ENCODE measurements at regions not wholly inside any gene's neighbourhood (a gene's known extent, or its start where the extent isn't known, plus 50 kb on each side); places are given as distances from the start of the nearest gene placed in this dataset.

DNA sequence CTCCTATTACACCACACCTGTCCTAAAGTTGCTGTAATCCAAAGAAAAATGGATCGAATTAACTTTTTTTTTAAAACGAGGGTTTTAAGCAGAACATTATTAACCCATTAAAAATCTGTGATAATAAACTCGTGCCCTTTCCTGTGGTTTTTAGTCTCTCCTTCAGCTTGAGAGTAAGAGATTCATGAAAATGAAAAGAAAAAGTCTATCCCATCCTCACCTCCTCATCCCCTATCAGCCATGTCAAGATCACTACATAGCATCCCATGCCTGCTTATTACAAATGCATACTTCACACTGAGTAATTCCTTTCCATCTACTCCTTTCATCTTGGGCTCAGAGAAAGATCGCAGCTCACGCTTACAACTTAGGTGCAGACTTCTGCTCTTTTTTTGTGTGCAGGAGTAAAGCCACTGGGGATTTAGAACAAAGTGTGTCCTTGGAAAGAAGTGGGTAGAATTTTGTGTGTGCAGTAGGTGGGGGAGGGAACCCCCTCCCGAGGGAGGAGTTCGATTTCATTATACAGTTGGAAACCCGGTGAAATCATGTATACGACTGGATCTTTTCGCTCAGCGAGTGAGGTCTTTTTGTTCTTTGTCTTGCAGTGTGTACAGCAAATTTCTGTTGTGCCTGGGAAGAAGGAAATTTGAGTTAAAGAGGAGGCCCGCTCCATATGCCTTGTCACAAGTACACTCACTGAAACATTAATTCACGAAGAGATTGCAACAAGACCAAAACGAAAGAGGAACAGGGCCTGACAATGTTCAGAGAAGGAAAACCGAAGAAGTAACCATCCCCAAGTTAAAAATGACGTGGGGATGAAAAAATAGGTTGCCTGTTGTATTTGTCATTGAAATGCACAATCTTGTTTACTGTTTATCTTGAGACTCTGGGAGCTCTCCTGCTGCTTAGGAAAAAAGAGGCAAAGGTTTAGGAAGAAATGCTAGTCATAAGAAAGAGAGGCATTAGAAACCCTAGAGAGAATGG, 146.5 kb upstream of the ZNF217 start:
- no peaks in the 10 kb centered on the region for H3K9me3 ChIP-seq
- no peak for TF ChIP-seq POLR2A (IDR thresholded peaks at IDR 0.05)
- peak in 1 of 2 donors; percentile 44 for TF ChIP-seq EP300 (IDR thresholded peaks at IDR 0.05)
- H3K27me3 ChIP-seq = no peaks in the 10 kb centered on the region
- 61 to 64% methylated on average over 16 of the region's 16 CpGs for WGBS, 2 donors
- peaks cover 0 to 54% (median 25%) of the 10 kb centered on the region in 4 donors for H3K4me1 ChIP-seq
- H3K4me3 ChIP-seq = peak overlapping the region in 1 of 4 donors; percentile 8
- H3K36me3 ChIP-seq = no peaks in the 10 kb centered on the region
- H3K27ac ChIP-seq = peak overlapping the region in 3 of 4 donors; percentile 67 to 84 (median 70)
- no peak for DNase-seq (ENCODE audit: low spot score in 2 of 2)

DNA sequence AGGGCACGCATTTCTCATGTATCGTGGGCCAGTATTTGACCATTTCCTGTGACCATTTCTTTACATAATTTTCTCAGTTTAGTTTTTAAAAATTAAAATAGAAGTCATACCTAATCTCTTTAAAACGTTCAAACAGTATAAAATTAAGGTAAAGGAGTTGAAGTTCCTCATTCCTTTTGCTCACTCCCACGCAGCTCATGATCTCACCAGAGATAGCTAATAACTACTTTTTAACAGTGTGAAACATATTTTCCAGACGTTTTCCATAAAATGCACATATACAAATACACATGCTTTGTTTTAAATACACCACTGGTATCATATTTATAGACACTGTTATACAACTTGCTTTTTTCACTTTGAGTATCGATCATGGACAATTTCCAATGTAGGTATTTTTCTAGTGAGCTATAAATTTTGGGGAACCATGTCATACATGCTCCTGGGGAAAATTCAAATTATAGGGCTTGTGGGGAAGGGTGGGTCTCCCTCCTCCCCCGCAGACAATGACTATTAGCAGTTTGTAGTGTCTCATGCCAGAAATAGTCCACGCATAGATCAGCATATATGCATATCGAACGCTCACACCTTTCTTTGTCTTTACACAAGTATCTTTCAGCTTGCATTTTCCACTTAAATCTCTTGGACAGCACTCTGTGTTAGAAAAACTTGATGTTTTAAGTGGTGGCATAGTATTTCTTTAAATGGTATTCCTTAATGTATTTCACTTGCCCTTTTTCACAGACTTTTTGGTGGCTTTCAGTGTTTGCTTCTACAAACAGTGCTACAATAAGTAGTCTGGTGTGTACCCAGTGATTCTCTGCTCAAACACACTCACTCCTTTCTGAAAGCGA, 145.5 kb upstream of the ZNF217 start:
- H3K27ac ChIP-seq = peak overlapping the region in 3 of 4 donors; percentile 70 to 84 (median 76)
- H3K36me3 ChIP-seq = no peaks in the 10 kb centered on the region
- WGBS, 2 donors = 70 to 75% methylated on average over 11 of the region's 11 CpGs
- no peaks in the 10 kb centered on the region for H3K9me3 ChIP-seq
- H3K27me3 ChIP-seq = no peaks in the 10 kb centered on the region
- no peak for DNase-seq (ENCODE audit: low spot score in 2 of 2)
- H3K4me3 ChIP-seq = peak overlapping the region in 1 of 4 donors; percentile 1
- peaks cover 0 to 54% (median 25%) of the 10 kb centered on the region in 4 donors for H3K4me1 ChIP-seq
- TF ChIP-seq POLR2A (IDR thresholded peaks at IDR 0.05) = no peak
- TF ChIP-seq, protein P1, sequence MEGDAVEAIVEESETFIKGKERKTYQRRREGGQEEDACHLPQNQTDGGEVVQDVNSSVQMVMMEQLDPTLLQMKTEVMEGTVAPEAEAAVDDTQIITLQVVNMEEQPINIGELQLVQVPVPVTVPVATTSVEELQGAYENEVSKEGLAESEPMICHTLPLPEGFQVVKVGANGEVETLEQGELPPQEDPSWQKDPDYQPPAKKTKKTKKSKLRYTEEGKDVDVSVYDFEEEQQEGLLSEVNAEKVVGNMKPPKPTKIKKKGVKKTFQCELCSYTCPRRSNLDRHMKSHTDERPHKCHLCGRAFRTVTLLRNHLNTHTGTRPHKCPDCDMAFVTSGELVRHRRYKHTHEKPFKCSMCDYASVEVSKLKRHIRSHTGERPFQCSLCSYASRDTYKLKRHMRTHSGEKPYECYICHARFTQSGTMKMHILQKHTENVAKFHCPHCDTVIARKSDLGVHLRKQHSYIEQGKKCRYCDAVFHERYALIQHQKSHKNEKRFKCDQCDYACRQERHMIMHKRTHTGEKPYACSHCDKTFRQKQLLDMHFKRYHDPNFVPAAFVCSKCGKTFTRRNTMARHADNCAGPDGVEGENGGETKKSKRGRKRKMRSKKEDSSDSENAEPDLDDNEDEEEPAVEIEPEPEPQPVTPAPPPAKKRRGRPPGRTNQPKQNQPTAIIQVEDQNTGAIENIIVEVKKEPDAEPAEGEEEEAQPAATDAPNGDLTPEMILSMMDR (IDR thresholded peaks at IDR 0.05) = no peak
- TF ChIP-seq EP300 (IDR thresholded peaks at IDR 0.05) = no peak

DNA sequence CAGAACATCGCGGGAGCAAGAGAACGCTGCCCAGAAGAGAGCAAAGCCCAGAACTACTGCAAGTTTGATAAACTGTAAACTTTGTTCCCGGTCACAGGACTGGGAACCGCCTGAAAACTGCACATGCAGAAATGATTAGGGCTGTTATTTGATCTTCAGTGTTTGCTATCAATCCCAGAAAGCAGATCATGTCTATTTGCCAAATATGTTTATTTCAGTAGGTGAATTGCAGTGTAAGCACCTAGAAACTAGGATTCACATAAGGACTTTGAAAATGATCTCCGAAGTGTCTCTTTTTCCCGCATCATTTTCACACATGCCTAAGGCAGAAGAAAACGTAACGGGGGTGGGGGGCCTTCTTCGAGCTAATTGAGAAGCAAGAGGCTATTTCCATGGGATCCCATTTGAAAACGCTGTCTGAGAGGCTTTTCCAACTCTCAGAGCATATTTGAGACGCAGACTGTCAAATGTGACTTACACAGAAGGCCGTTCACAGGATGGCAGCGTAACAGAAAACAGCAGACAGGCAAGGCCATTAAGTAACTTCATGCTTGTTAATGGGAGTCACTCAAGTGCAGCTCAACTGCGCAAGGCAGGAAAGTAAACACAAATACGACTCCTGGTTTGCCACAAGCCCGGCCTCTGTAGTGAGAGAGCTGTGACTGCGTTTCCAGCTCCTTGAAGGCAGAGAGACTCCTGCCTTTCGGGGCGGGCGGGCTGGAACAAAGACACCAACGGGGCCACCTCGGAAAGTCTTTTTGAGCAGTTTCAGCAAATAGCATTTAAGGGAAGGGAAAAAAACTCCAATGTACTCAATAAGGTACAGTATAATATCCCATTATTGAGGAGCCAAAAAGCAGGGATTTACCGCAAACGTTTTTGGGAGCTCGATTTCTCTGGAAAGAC, 144.7 kb upstream of the ZNF217 start:
- Histone ChIP-seq H3K9me3 (no peaks in the 10 kb centered on the region), H3K27me3 (no peaks in the 10 kb centered on the region), H3K4me1 (peaks cover 0 to 54% (median 25%) of the 10 kb centered on the region in 4 donors), H3K36me3 (no peaks in the 10 kb centered on the region), H3K4me3 (peak overlapping the region in 2 of 4 donors; percentile 1 to 18), H3K27ac (peak overlapping the region in 3 of 4 donors; percentile 70 to 84 (median 76))
- TF ChIP-seq, protein P1 (IDR thresholded peaks at IDR 0.05) = no peak
- TF ChIP-seq EP300 (IDR thresholded peaks at IDR 0.05) (peak in 1 of 2 donors; percentile 52), POLR2A (IDR thresholded peaks at IDR 0.05) (peak in 1 of 2 donors; percentile 13)
- peak; percentile 41 to 70 for DNase-seq (ENCODE audit: low spot score in 2 of 2)
- 35 to 49% methylated on average over 26 of the region's 26 CpGs for WGBS, 2 donors

DNA sequence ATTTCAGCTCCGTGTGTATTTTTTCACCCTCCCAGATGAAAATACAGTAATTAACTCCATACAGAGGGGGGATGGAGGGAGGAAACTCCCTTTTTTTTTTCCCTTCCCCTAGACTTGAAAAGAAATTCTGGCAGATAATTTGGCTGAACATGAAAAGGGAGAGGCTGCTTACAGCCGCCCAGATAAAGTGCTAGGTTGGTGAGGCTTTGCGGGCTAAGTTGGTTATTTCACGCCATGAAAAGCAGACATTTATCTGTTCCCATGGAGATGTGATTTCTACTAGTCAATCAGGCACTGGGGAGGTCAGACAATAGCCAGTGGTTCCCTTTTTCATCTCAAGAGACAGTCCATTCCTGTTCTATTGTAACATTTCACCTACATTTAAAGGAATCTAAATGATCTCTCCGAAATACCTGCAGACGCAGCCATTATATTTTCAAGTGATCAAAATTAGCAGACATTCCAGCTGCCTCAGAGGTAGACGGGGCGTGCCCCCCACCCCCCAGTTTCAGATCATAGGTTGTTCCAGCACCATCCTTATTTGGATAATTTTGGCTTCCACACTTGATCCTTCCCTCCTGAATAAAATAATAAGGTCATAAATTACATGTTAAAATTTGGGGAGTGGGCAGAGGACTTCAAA, 143.9 kb upstream of the ZNF217 start:
- Histone ChIP-seq H3K9me3 (no peaks in the 10 kb centered on the region), H3K27me3 (no peaks in the 10 kb centered on the region), H3K4me3 (no peak overlapping the region), H3K36me3 (no peaks in the 10 kb centered on the region), H3K4me1 (peaks cover 0 to 54% (median 25%) of the 10 kb centered on the region in 4 donors), H3K27ac (peak overlapping the region in 3 of 4 donors; percentile 70 to 84 (median 76))
- no peak for DNase-seq (ENCODE audit: low spot score in 2 of 2)
- no peak for TF ChIP-seq EP300 (IDR thresholded peaks at IDR 0.05)
- TF ChIP-seq, protein P1 (IDR thresholded peaks at IDR 0.05) = no peak
- TF ChIP-seq POLR2A (IDR thresholded peaks at IDR 0.05) = no peak
- 60 to 64% methylated on average over 8 of the region's 8 CpGs for WGBS, 2 donors
